Erythroblast (primary cell): ENCODE measurements at regions not wholly inside any gene's neighbourhood (a gene's known extent, or its start where the extent isn't known, plus 50 kb on each side); places are given as distances from the start of the nearest gene placed in this dataset.

Experiments
- DNase-seq, 2 experiments: peaks; one replicate each; lab custom pipeline; 2025; lab: John Stamatoyannopoulos, UW
- GATA1 ChIP-seq: IDR thresholded peaks from 2 replicates; pipeline ENCODE4 v1.6.1; 2011; ENCODE audit warnings: low read depth, mild to moderate bottlenecking, control low read depth, low read length, moderate library complexity
- POLR2A ChIP-seq: IDR thresholded peaks from 2 replicates; pipeline ENCODE4 v1.6.1; 2011; ENCODE audit warnings: mild to moderate bottlenecking, low read length

- no peak for DNase-seq
- TF ChIP-seq POLR2A (no peak), GATA1 (no peak)
These were observed 177.5 kb downstream of the ANAPC1 start for GRCh38 chr2:111706481-111707001.

- DNase-seq: no peak
- no peak for TF ChIP-seq POLR2A
- TF ChIP-seq GATA1: no peak
These were observed 176.3 kb downstream of the ANAPC1 start for GRCh38 chr2:111707700-111708099.

- DNase-seq: no peak
- TF ChIP-seq GATA1 (no peak), POLR2A (no peak)
These were observed 175.4 kb downstream of the ANAPC1 start for GRCh38 chr2:111708476-111709180.

GRCh38 chr2:111709321-111709720 lies 174.7 kb downstream of the ANAPC1 start:
- TF ChIP-seq GATA1: no peak
- TF ChIP-seq POLR2A: no peak
- no peak for DNase-seq

GRCh38 chr2:111710085-111710484 lies 173.9 kb downstream of the ANAPC1 start:
- DNase-seq: no peak
- TF ChIP-seq POLR2A (no peak), GATA1 (no peak)

- no peak for TF ChIP-seq POLR2A
- TF ChIP-seq GATA1: no peak
- no peak for DNase-seq
These were observed 173.4 kb downstream of the ANAPC1 start for GRCh38 chr2:111710613-111711012.

- no peak for TF ChIP-seq GATA1
- TF ChIP-seq POLR2A: no peak
- no peak for DNase-seq
These were observed 172.7 kb downstream of the ANAPC1 start for GRCh38 chr2:111711270-111711669.

- no peak for DNase-seq
- TF ChIP-seq POLR2A: no peak
- no peak for TF ChIP-seq GATA1
These were observed 171.6 kb downstream of the ANAPC1 start for GRCh38 chr2:111712361-111712760.

GRCh38 chr2:111712940-111713515 lies 171.0 kb downstream of the ANAPC1 start:
- DNase-seq: no peak
- TF ChIP-seq POLR2A: no peak
- no peak for TF ChIP-seq GATA1

- DNase-seq: no peak
- TF ChIP-seq GATA1 (no peak), POLR2A (no peak)
These were observed 167.7 kb downstream of the ANAPC1 start for GRCh38 chr2:111715987-111716904.

GRCh38 chr2:111716905-111717775 lies 166.9 kb downstream of the ANAPC1 start:
- no peak for TF ChIP-seq POLR2A
- no peak for TF ChIP-seq GATA1
- DNase-seq: no peak
